NCI-H82 treated with DMSO at 0.1 percent for 48 hours (cell line): ENCODE measurements at regions not wholly inside any gene's neighbourhood (a gene's known extent, or its start where the extent isn't known, plus 50 kb on each side); places are given as distances from the start of the nearest gene placed in this dataset.
"Not testable (repeated sequence)": the region's sequence is repeated elsewhere in the genome, so short reads cannot be mapped to it uniquely, and the experiment has no call there.

ENCODE experiments used
- DNase-seq: peaks from one replicate; lab custom pipeline; 2025; ENCODE audit not compliant: unreplicated experiment; lab: John Stamatoyannopoulos, UW

DNA sequence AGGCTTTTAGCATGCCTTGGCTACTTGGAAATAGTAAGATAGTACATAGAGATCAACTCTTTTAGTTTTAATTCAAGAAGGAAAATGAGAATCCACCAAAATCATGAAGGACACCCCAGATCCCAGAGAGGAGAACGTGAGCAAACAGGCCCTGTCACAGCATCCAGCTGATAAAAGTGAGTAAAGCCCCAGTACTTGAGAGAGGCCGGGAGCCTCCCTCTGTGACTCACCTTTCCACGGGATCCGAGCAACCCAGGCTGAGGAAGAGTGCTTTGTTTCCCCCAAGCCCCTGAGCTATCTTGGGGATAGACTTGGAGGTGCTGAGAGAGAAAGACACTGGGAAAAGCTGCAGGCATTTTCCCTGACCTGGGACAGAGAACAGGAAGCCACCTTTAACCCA, 238.6 kb downstream of the DUSP10 start:
- DNase-seq, result no peak

DNA sequence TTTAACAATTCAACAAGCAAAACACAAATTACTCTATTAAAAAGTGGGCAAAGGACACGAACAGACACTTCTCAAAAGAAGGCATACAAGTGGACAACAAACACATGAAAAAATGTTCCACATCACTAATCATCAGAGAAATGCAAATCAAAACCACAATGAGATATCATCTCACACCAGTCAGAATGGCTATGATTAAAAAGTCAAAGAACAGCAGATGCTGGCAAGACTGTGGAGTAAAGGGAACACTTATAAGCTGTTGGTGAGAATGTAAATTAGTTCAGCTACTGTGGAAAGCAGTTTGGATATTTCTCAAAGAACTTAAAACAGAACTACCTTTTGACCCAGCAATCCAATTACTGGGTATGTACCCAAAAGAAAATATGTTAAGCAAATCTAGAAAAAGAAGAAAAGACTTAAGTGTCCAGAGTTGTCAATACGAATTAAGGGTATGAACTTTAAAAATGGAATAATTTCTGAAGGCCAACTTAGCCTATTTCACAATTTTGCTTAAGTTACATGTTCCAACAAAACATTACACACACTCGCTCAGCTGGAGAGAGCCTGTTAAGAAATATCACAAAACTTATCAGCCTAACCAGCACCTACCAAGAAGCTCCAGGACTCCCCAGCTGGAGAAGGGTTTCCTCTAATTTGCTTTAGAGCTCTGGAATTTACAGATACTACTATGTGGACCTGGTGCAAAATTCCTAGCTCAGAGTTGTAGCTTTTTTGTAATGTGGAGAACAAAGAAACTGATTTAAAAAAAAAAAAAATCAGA, 232.1 kb downstream of the DUSP10 start:
- no peak for DNase-seq

DNA sequence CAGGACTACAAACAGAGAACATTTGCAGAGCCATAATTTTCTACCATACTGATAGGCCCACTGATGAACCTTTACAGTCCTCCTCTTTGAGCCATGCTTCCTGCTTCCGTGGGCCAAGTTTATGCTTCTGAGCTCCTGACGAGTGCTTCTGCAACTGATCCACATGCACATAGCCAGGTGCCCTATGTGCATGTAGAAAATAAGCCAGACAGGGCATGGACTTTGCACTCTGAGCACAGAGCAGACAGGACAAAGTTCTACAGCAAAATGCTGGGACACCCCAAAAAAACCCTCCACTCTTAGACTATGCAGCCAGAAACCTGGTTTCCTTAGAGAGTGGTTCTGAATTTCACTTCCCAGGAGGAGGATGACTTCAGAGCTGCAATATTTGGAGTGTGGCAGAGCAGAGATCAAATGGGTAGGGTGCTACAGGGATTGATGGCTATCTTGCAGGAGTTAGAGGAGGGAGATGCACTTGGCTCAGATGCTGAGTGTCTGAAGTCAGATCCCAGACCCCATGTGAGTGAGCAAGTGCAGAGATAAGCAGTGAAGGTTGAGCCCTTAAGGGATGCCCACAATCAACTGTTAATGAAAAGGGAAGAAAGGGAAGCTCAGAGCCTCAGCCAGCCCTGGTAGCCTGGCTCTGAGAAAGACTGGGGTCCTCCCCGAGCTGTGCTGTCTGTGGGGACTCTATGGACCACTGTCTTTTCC, 230.9 kb downstream of the DUSP10 start:
- no peak for DNase-seq

DNA sequence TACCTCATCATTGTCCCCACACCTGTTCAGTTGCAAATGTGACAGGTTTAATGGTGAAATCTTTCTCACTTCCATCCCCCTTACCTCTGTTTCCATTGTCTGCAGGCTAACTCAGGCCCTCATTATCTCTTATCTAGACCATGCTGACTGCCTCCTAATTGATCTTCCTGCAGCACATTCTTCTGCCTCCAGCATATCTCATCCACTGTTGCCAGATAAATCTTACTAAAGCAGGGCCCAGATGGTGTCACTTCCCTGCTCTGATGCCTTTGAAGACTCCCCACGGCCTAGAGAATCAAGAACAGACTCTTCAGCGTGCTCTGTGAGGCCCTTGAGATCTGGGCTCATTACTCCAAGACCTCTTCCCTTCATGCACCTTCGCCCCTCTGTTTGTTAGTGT, 230.1 kb downstream of the DUSP10 start:
- DNase-seq, result no peak

DNA sequence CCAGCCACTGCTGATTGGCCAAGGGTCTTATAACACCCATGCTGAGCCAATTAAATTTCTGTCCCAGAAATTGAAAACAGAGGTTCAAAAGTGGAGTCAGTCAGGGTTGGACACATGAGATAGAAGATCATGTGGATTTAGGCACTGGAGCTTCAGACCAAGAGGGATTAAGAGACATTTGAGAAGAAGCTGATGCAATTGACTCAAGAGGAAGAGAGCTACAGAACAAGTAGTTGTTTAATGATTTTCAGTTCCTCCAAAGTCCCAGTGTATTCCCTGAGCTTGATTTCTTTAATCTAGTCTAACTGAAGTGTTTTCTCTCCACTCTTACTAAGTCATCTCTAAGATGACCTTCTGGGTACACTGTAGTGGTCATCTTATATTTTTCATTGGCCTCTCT, 227.1 kb downstream of the DUSP10 start:
- DNase-seq, result no peak

DNA sequence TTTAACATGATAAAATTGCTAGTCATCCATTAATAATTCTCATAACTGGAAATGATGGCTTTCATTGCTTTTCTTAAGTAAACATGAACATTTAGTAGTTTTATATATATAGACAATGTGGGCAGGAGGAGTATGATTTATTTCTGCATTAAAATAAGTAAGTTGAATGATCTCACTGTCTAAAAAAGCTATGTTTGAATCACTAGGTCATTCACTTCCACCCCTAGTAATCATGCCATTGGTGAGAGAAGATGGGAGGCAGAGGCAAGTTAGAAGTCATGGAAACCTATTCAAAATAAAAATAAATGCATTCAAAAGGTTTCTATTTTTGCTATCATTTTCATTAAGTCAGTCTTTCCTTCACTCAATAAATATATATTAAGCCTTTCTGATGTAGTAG, 226.4 kb downstream of the DUSP10 start:
- no peak for DNase-seq

DNA sequence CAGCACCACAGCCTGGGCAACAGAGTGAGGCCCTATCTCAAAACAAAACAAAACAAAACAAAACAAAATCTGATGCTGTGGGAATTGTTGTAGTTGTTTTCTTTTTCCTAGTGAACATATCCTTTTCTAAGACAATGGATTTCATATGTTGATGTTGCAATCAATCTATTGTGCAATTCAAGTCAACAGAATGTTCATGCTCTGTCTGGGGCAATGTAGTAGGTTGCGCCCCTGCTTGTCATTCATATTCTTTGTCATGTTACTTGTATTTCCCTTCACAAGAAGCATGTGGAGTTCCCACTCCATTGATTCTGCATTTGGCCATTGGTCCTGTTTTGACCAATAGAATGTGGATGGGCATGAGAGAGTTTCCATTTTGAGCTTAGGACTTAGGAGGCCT, 223.9 kb downstream of the DUSP10 start:
- no peak for DNase-seq

DNA sequence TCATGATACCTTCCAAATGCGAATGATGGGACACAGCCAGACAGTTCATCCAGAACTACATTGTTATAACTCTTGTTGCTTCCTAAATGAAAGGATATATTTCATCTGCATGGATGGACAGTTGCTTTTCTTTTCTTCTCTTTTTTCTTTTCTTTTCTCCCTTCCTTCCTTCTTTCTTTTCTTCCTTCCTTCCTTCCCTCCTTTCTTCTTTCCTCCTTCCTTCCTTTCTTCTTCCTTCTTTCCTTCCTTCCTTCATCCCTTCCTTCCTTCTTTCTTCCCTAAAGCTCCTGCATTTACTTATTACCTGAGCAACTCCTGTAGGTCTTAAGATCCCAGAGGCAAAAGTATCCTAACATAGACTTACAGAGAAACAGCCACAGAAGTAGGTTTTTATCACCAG, 221.6 kb downstream of the DUSP10 start:
- DNase-seq, result no peak

DNA sequence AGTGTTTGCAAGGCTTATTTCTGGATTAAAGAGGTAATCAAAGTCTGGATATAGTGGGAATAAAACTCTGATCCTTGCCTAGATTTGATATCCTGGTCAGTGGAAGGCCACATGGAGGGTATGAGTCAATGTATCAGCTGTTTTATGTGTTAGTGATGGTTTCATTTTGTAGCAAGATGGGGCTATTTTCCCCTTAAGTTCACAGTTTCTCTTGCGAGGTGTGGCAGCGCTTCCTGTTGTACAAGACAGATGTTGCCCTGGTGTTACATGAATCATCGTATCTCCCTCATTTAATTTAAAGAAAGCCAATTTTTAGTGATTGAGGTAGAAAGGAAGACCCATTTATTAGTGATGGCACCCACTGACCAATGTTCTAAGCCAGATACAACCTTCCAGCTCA, 220.2 kb downstream of the DUSP10 start:
- DNase-seq, result no peak

DNA sequence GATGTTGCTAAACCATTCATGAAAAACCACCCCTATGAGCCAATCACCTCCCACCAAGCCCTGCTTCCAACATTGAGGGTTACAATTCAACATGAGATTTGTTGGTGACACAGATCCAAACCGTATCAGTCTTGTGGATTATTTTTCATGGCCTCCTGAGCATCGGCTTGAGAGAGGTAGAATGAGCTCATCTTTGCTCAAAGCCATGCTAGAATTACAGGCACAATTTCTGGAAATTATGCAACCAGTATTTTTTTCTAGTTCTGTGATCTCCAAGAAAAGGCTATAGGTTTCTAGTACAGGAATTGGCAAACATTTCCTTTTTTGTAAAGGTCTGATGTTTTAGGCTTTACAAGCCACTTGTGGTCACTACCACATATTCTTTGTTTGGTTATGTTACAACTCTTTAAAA, 219.4 kb downstream of the DUSP10 start:
- DNase-seq, result no peak

DNA sequence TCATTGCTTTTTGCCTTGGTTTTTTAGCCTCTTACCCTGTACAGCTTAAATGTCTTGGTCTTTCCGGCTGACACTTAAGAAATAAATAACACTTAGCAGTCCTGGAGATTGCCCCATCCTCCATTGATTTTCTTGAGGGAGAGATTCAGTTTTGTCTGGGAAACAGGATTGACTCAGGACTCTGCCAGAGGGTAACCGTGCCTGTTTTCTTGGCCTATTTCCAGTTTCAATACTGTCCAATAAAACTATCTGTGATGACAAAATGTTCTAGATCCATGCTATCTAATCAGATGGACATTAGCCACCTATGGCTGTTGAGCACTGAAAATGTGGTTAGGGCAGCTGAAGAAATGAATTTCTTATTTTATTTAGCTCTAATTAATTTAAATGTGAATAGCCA, 216.1 kb downstream of the DUSP10 start:
- DNase-seq, result no peak

DNA sequence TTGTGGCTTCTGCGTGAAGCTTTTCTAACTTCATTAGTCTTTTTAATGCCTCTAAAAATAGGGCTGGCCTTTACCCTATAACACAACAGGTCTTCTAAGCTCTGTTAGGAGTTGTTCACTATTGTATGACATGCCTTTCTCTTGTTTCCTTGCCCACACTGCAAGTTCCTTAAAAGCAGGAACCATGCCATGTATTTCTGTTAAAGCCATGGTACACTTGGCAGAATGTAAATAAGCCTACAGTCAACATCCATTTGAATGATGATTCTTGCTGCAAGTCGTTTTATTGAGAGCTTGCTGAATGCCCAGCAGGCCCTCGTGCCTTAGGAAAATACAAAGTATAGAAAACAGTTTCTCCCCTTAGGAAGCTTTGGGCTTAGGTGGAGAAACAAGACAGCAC, 214.6 kb downstream of the DUSP10 start:
- DNase-seq, result no peak

DNA sequence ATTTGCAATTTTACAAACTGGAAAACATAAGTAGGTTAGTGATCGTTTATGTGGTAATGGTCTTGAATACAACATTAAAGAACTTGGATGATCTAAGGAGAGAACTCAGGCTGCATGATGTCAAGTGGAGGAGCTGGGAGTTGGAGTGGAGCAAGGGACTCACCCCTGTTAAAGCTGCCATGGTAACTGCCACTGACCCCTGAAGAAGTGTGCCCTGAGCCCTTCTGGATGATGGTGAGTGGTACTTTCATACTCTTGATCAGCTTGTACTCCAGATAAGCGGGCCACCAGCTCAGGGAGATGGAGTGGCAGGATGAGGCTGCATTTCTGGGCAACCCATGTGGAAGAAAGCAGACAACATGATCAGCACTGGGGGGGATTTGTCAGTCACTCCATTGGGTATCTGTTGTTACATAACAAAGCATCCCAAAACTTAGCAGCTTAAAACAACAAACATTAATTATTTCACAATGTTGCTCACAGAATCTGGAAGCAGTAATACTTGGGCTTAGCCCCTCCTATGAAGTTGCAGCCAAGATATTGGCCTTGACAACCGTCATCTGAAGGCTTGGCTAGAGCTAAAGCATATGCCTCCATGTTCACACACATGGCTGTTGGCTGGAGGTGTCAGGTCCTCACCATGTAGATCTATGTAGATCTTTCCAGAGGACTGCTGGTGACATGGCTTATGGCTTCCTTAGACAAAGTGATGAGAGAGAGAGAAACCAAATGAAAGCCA, 213.8 kb downstream of the DUSP10 start:
- no peak for DNase-seq

DNA sequence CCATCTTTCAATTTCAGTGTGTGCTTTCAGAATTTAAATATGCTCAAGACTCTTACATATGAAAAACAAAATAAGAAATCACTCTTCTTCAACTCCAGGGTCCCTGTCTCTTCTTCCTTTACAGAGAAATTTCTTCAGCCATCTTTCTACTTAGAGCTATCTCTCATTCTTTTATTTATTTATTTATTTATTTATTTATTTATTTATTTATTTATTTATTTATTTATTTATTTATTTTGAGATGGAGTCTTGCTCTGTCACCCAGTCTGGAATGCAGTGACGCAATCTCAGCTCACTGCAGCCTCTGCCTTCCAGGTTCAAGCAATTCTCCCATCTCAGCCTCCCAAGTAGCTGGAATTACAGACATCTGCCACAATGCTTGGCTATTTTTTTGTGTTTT, 211.7 kb downstream of the DUSP10 start:
- not testable (repeated sequence) for DNase-seq

DNA sequence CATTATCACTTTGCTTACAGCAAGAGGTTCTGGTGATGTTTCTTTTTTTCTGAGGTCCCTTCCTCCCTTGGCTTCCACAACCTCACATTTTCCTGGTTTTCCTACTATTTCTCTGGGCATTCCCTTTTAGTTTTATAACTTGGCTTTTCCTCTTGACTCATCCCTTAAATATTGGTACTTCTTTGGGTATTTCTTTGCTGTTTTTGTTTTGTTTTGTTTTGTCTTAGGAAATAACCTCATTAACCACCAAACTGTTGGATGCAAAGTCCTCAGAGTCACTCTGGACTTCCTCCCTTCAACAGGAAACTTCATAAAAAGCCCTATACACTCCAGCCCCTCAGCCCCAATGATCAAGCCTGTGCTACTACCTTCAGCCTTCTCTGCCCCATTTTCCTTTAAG, 211.1 kb downstream of the DUSP10 start:
- DNase-seq, result no peak

DNA sequence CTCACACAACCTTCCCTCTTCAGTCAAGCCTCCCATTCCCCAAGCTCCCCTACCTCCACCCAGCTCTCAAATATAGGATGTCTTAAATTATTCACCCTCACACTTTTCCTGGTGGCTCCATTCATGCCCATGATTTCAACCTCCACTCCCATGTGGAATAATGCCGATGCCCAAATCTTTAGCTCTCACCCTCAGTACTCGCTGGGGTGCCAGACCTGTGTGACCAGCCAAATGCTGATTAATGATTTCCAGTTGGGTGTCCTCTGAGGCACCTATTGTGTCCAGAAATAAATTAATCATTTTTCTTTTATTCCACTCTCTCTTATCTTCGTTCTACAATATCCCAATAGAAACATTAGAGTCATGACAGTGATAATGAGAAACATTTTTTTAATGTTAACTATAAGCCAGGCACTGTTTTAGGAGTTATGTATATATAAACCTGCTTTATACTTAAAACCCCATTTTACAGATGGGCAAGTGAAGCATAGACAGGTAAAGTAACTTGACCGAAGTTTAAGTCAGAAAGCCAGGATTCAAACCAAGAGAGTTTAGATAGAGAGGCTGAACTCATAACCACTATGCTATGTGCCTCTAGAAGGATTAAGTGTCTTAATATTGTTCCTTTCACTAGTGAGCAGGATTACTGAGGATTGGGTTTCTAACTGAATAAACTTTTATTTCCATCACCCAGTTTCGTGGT, 209.7 kb downstream of the DUSP10 start:
- no peak for DNase-seq

DNA sequence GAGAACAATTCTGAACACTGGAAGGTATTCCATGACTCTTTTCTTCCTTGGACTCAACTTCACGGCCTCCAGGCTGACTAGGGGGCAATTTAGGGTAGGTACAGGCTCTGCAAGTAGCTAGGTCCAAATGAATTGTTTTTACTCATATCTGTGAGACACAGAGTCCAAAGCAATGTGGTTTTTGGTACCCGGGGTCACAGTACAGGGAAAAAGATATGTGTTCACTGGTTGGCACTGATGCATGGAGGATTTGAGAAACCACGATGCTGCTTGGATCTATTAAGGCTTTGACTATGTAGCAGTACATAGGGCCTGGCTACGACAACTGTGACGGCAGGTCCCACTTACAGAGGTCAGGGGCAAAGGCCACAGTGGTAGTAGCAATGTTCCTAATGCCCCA, 200.6 kb downstream of the DUSP10 start:
- DNase-seq, result no peak

DNA sequence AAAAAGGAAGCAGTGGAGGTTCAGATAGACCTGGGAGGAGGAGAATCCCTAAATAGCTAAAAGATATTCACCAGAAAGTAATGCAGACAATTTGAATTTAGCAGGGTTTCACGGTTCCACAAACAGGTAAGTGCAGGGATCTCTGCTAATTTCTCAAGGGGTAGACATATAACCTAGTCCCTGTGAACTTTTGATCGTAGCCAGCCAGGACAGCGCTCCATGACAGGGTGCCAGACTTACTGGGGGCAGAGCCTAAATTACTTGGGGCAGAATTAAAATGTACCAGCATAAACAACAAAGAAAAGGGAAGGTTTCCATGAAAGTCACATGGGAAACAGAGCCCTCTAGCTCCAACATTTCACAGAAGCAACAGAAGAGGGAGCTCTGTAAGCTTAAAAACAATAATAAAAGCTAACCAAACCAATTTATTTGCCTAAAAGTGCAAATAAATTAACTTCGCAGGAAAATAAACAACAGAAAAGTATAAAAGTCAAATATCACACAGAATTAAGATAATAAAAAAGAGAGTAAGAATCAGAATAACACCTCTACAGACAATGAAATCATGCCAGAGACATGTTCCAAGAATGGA, 198.3 kb downstream of the DUSP10 start:
- DNase-seq, result no peak

DNA sequence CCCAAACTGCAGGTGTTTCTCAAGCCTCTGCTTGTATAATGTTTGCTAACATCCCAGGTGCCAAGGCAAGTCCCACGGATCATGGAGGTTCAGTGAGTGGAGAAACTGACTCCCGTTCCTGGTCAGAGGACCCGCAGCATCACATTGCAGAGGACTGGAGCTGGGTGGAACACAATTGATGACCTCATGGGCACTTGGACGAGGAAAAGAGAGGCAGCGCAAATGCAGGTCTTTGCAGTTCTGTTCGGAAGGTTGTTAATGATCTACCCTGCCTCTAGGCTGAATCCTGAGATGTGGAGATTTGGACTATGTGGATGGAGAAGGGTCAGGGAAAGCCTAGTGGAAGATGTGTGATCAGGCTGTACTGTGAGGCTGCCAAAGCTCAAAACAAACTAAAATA, 192.9 kb downstream of the DUSP10 start:
- DNase-seq, result no peak

DNA sequence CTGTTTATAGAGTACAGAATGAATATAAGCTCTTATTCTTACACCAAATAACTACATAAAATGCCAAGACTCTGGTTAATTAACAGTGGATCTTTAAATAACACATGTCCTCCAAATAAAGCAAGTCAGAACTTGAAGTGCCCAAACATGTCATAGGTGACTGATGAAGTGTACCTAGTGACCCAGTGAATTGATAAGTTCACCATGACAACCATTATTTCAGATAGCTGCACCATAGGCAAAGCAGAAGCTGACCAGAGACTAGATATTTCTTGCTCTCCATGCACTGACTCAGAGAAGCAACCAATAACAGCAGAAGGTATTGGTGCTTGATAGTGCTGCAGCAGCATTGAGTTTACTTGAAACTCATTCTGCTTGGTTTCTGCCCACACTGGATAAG, 192.1 kb downstream of the DUSP10 start:
- no peak for DNase-seq

DNA sequence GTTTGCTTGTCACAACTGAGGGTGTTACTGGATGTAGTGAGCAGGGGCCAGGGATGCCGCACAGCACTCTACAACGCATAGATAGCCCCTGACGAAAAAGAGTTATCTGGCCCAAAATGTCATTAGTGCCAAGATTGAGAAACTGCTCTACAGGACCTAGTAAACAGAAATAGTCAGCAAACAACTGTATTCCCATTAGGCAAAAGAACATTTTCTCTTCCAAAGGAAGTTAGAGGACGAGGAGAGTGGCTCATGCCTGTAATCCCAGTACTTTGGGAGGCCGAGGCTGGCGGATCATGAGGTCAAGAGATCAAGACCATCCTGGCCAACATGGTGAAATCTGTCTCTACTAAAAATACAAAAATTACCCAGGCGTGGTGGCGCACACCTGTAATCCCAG, 189.1 kb downstream of the DUSP10 start:
- not testable (repeated sequence) for DNase-seq
